Calu3 (cell line): ENCODE measurements at regions not wholly inside any gene's neighbourhood (a gene's known extent, or its start where the extent isn't known, plus 50 kb on each side); places are given as distances from the start of the nearest gene placed in this dataset.

ENCODE experiments used
- BruUV-seq: library from RNA; stranded (reverse); fragments of 400-500 nt; replicated peaks from 2 replicates; lab custom pipeline; 2021; lab: Mats Ljungman, UMichigan
- CTCF ChIA-PET: fragments of 300-600 bp; sonication (Branson Sonifier 250); formaldehyde crosslinking; loops from one replicate; lab custom pipeline; 2022; ENCODE audit warnings: antibody characterized with exemption; lab: Charles Lee
- DNase-seq: peaks from one replicate; pipeline ENCODE4 v3.0.0; 2022
- H3K27ac Mint-ChIP-seq: one replicate; pipeline ENCODE4 v1.8.0; 2022; ENCODE audit warnings: mixed read lengths; ENCODE audit not compliant: unreplicated experiment
- H3K27me3 Mint-ChIP-seq: one replicate; pipeline ENCODE4 v1.8.0; 2022; ENCODE audit warnings: mixed read lengths; ENCODE audit not compliant: unreplicated experiment
- H3K36me3 Mint-ChIP-seq: one replicate; pipeline ENCODE4 v1.8.0; 2022; ENCODE audit warnings: mild to moderate bottlenecking, moderate library complexity, mixed read lengths; ENCODE audit not compliant: insufficient read depth, unreplicated experiment
- H3K4me1 Mint-ChIP-seq: one replicate; pipeline ENCODE4 v1.8.0; 2022; ENCODE audit warnings: mild to moderate bottlenecking, low read depth, mixed read lengths; ENCODE audit not compliant: unreplicated experiment
- H3K4me3 Mint-ChIP-seq: one replicate; pipeline ENCODE4 v1.8.0; 2022; ENCODE audit warnings: mild to moderate bottlenecking, low read depth, moderate library complexity, mixed read lengths; ENCODE audit not compliant: unreplicated experiment
- H3K9me3 Mint-ChIP-seq: one replicate; pipeline ENCODE4 v1.8.0; 2022; ENCODE audit warnings: low read depth, mixed read lengths; ENCODE audit not compliant: unreplicated experiment
- intact Hi-C: fragments of 100-400 bp; cut with micrococcal nuclease; formaldehyde crosslinking; loops from one replicate; pipeline ENCODE4 v1.10.0; 2022; ENCODE audit not compliant: unreplicated experiment
- TF ChIP-seq, protein P1 (sequence below): fragments of 200-600 bp; IDR thresholded peaks from one replicate; pipeline ENCODE4 v1.8.0; 2022; ENCODE audit warnings: antibody characterized with exemption; ENCODE audit not compliant: unreplicated experiment

DNA sequence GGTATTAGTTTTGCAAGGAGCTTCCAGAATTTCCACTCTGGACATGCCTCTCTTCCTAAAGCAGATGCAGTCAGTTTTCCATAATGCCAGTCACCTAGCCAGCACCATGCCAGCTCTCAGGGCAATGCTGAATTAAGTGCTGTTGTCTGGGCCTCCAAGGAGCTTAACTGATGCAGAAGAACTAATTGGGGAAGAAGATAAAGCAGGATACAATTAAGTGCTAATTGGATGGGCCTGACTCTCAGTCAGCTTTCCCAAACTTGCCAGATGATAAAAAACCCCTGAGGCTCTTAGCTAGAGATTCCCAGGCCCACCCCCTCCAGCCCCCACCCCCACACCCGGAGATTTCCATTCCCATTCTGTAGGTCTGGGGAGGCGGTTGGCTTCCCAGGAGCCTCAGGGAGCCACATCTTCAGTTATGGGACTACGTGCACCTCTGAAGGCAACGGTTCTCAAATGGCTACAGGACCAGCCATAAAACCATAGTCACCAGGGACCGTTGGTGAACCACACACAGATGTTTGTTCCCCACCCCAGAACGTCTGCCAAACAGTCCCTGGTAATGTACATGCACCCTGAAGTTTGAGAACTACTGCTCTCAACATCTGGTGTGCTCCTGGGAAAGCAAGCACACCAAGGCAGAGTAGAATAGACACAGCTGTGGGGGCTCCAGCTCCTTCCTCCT, 499.1 kb upstream of the CDH5 start:
- Mint-ChIP-seq H3K27me3 (peaks cover 61% of the 10 kb centered on the region), H3K36me3 (no peaks in the 10 kb centered on the region), H3K9me3 (peaks cover 4% of the 10 kb centered on the region), H3K27ac (no peak overlapping the region), H3K4me1 (no peaks in the 10 kb centered on the region), H3K4me3 (no peak overlapping the region)
- no peak for DNase-seq
- CTCF ChIA-PET = no interaction called here
- TF ChIP-seq, protein P1, sequence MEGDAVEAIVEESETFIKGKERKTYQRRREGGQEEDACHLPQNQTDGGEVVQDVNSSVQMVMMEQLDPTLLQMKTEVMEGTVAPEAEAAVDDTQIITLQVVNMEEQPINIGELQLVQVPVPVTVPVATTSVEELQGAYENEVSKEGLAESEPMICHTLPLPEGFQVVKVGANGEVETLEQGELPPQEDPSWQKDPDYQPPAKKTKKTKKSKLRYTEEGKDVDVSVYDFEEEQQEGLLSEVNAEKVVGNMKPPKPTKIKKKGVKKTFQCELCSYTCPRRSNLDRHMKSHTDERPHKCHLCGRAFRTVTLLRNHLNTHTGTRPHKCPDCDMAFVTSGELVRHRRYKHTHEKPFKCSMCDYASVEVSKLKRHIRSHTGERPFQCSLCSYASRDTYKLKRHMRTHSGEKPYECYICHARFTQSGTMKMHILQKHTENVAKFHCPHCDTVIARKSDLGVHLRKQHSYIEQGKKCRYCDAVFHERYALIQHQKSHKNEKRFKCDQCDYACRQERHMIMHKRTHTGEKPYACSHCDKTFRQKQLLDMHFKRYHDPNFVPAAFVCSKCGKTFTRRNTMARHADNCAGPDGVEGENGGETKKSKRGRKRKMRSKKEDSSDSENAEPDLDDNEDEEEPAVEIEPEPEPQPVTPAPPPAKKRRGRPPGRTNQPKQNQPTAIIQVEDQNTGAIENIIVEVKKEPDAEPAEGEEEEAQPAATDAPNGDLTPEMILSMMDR = no peak
- BruUV-seq = no TSS peak
- intact Hi-C loops = no loop called here

DNA sequence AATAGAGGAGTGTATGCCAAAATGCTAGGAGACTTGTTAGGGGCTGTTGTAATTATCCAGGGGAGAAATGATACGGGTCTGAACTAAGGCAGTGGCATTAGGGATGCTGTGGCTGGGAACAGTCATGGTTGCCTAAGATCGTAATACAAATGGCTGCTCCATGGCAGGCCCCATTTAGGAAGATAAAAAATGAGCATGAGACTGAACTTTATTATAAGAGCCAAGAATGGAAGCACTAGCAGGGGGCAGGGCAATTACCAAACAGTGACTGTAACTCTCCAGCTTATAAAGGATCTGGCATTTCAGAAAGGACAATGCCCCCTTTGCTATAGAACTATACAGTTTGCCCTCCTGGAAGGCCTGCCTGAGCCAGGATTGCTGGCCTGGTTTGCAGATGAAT, 503.3 kb upstream of the CDH5 start:
- no peaks in the 10 kb centered on the region for H3K4me1 Mint-ChIP-seq
- DNase-seq = no peak
- no peak overlapping the region for H3K27ac Mint-ChIP-seq
- H3K36me3 Mint-ChIP-seq = no peaks in the 10 kb centered on the region
- CTCF ChIA-PET = no interaction called here
- BruUV-seq = no TSS peak
- H3K4me3 Mint-ChIP-seq = no peak overlapping the region
- intact Hi-C loops = no loop called here
- H3K27me3 Mint-ChIP-seq = peaks cover 67% of the 10 kb centered on the region
- TF ChIP-seq, protein P1 = no peak
- H3K9me3 Mint-ChIP-seq = peaks cover 4% of the 10 kb centered on the region

DNA sequence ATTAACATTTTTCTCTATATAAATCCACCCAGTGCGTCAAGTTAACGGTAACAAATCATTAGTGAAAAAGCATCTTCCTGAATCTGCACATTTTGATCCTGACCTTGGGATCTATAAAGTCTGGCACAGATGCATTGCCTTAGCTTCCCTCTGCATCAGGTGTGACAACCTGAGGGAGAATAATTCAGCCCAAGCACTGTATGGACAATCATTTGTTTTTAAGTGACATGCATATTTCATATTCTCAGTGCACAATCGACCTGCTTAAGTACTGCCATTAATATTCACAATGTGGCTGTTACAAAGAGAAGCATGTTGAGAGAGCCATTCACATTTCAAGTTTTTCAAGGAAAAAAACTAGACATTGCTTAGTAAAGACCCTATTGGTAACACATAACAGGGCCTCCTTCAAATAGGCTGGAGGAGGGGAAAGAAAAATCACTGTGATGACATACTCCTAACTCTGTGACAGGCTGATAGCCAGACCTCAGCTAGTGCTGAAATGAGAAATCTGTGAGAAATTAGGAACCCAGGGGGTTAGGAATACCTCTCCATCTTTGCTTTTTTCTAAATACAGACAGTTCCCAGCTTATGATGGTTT, 505.3 kb upstream of the CDH5 start:
- H3K4me1 Mint-ChIP-seq = no peaks in the 10 kb centered on the region
- no peak for DNase-seq
- no TSS peak for BruUV-seq
- H3K27ac Mint-ChIP-seq = no peak overlapping the region
- TF ChIP-seq, protein P1 = no peak
- H3K36me3 Mint-ChIP-seq = no peaks in the 10 kb centered on the region
- H3K9me3 Mint-ChIP-seq = peaks cover 7% of the 10 kb centered on the region
- CTCF ChIA-PET = no interaction called here
- intact Hi-C loops = no loop called here
- no peak overlapping the region for H3K4me3 Mint-ChIP-seq
- H3K27me3 Mint-ChIP-seq = peaks cover 60% of the 10 kb centered on the region

DNA sequence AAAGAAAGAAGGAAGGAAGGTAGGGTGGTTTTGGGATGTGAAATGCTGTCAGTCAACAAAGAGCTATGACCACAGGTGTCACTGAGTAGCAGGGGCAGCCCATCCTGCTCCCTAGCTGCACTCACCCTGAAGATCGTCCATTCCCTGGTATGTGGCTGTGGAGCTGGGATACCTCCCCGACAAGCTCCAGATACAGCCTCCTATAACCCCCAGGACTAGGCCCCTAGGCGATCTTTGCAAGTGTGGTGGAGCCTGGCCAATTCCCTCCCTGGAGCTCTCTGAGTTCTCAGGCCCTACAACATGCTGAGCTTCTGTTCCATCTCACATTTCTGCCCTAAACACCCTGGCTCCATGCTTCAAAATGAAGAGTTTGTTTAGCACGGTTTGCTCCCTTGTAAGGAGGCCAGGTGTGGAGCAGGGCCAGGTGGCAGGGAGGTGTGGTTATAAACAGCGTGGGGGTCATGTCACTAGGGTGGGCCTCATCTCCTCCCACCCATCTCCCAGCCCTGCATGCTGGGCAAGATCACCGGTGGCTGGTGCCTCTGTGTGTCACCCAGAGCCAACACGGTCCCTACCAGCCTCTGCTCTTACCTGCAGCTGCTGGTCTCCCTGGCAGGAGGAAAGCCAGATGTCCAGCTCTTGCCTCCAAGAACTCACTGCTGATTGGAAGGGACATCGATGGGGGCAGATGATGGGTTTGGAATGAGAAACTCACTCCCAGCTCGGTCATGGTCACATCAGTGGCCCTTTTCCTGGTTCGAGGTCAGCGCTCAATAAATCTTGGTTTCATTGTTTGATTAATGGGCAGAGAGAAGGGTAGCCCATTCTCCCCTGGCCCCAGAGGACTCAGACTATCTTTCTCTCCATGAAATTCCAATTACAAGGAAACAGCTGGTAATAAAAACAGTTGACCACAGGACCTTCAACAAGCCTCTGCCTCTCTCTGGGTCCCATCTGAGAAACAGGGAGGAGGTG, 511.0 kb upstream of the CDH5 start:
- DNase-seq = no peak
- intact Hi-C loops = no loop called here
- Mint-ChIP-seq H3K4me3 (no peak overlapping the region), H3K36me3 (no peaks in the 10 kb centered on the region), H3K27me3 (peaks cover 50% of the 10 kb centered on the region), H3K9me3 (peaks cover 6% of the 10 kb centered on the region), H3K4me1 (no peaks in the 10 kb centered on the region), H3K27ac (no peak overlapping the region)
- no TSS peak for BruUV-seq
- TF ChIP-seq, protein P1 = no peak
- CTCF ChIA-PET = no interaction called here
